Omental fat pad (tissue), 3 donors: ENCODE measurements at regions not wholly inside any gene's neighbourhood (a gene's known extent, or its start where the extent isn't known, plus 50 kb on each side); places are given as distances from the start of the nearest gene placed in this dataset.

Experiments
- ATAC-seq: fragments of 150-250 bp; one replicate; pipeline ENCODE4 v1.9.1; 2016; ENCODE audit warnings: mild to moderate bottlenecking, moderate library complexity; ENCODE audit not compliant: low FRiP score
- DNase-seq: peaks from one replicate; pipeline ENCODE4 v3.0.0-alpha.2; 2019; ENCODE audit warnings: low spot score
- CTCF ChIP-seq, 3 donors: fragments of 450-650 bp; IDR thresholded peaks; one replicate each; pipeline ENCODE4 v1.5.1; 2016 to 2017; ENCODE audit warnings: antibody characterized with exemption in 3 of 3, mild to moderate bottlenecking in 3 of 3, moderate library complexity in 2 of 3

DNA sequence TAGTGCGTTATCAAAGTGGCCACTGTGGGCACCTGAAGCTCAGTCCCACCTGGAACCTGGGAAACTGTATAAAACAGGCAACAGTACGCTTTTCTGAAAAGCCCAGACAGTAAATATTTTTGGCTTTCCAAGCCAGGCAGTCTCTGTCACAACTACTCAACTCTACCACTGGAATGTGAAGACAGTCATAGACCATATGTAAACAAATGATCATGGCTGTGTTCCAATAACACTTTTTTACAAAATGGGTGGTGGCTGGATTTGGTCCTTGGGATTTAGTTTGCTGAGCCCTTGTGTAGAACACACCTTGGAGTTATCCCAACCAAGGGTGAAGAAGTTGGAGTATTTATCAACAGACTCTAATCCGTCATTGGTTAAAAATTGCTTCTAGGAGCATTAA, 259.9 kb downstream of the SKIDA1 start:
- DNase-seq = no peak
- ATAC-seq = no peak
- TF ChIP-seq CTCF (IDR thresholded peaks at IDR 0.05) = no peak

DNA sequence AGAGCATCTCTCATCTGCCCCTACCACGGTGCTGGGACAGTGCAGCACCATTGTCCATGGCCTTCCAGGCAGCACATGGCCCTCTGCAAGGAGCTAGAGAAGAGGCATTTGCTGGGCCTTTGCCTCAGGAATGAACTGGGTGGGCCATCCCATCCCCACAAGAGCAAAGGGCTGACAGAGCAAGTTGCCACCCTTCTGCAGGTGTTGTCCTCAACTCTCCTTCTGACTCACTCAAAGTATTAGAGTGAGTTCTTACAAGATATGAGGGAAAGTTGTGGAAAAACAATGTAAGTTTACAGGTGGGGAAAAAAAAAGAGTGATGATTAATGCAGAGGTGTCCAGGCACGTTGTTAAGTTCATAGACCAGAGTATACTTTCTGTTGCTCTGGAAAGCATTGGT, 261.2 kb downstream of the SKIDA1 start:
- DNase-seq = no peak
- no peak for TF ChIP-seq CTCF (IDR thresholded peaks at IDR 0.05)
- ATAC-seq = no peak

DNA sequence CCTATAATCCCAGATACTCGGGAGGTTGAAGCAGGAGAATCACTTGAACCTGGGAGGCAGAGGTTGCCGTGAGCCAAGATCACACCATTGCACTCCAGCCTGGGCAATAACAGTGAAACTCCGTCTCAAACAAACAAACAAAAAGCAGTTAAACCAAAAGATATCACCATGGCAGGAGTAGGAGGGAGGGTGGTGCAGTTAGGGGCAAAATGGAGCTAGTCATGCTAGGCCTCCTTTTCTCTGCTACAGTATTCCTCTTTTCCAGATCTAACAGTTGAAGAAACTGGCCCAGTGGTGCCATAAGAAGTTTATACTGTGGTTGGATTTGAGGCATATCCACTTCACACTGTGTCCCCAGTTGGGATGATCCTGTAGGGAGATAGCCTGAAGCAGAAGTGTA, 261.6 kb downstream of the SKIDA1 start:
- ATAC-seq (no peak), DNase-seq (no peak)
- no peak for TF ChIP-seq CTCF (IDR thresholded peaks at IDR 0.05)

GRCh38 chr10:21263263-21263803, 262.1 kb downstream of the SKIDA1 start:
- DNase-seq = no peak
- TF ChIP-seq CTCF (IDR thresholded peaks at IDR 0.05) = no peak
- no peak for ATAC-seq

GRCh38 chr10:21261842-21262294, 263.6 kb downstream of the SKIDA1 start:
- TF ChIP-seq CTCF (IDR thresholded peaks at IDR 0.05) = no peak
- DNase-seq (no peak), ATAC-seq (no peak)

DNA sequence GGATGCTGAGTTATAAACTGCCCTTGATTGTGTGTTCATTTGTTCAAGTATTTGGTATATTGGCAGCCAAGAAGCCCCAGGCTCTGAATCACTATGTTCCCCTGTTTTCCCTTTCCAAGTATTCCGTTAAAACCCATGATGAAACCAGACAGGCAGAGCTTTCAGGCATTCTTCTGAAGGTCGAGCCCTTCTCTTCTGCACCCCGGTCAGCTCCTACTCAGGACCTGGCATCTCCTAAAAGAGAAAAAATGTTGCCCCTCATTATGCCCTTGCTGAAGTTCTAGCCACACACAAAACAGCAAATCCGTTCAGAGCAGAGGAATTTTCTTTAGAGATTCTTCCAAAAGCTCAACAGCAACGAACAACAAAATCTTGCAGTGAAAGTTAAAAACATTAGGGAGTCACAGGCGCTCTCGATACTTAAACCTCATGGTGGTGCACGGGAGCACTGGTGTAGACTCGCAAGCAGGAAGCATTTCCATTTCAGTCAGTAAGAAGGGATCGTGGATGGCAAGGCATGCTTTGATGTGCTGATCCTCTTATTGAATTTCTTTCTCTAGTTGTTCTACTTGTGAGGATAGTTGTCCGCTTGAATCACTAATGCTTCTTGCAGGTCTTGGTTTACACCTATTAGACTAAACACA, 264.9 kb downstream of the SKIDA1 start:
- no peak for DNase-seq
- ATAC-seq = peak; percentile 63

More for the DNA sequence above, 264.9 kb downstream of the SKIDA1 start:
- TF ChIP-seq CTCF (IDR thresholded peaks at IDR 0.05) = no peak
